Progenitor cell of endocrine pancreas (in vitro differentiated cells): ENCODE measurements at regions not wholly inside any gene's neighbourhood (a gene's known extent, or its start where the extent isn't known, plus 50 kb on each side); places are given as distances from the start of the nearest gene placed in this dataset.

Experiments used
- DNase-seq: peaks from one replicate; pipeline ENCODE4 v3.0.0; 2021; ENCODE audit warnings: low spot score; ENCODE audit not compliant: unreplicated experiment
- H3K27ac Mint-ChIP-seq: 2 replicates; pipeline ENCODE4 v1.8.0; 2021; ENCODE audit warnings: mild to moderate bottlenecking, moderate library complexity, mixed read lengths
- H3K27me3 Mint-ChIP-seq: 2 replicates; pipeline ENCODE4 v1.8.0; 2021; ENCODE audit warnings: mixed read lengths
- H3K36me3 Mint-ChIP-seq: 2 replicates; pipeline ENCODE4 v1.8.0; 2022; ENCODE audit warnings: mixed read lengths; ENCODE audit not compliant: insufficient read depth
- H3K4me1 Mint-ChIP-seq: 2 replicates; pipeline ENCODE4 v1.8.0; 2021; ENCODE audit warnings: low read depth, mixed read lengths
- H3K4me3 Mint-ChIP-seq: 2 replicates; pipeline ENCODE4 v1.8.0; 2021; ENCODE audit warnings: low read depth, mild to moderate bottlenecking, moderate library complexity, mixed read lengths
- H3K9me3 Mint-ChIP-seq: 2 replicates; pipeline ENCODE4 v1.8.0; 2021; ENCODE audit warnings: low read depth, mixed read lengths
- CTCF ChIP-seq: fragments of 200-600 bp; sonication (generic); IDR thresholded peaks from one replicate; pipeline ENCODE4 v1.5.0; 2021; ENCODE audit warnings: antibody characterized with exemption, mild to moderate bottlenecking; ENCODE audit not compliant: unreplicated experiment

GRCh38 chr3:176951144-176951543, 246.1 kb downstream of the TBL1XR1 start:
- H3K4me3 Mint-ChIP-seq, result no peak overlapping the region
- no peaks in the 10 kb centered on the region for H3K36me3 Mint-ChIP-seq
- no peak for TF ChIP-seq CTCF
- H3K4me1 Mint-ChIP-seq, result no peaks in the 10 kb centered on the region
- H3K9me3 Mint-ChIP-seq, result peaks cover under 1% of the 10 kb centered on the region
- H3K27ac Mint-ChIP-seq, result no peak overlapping the region
- H3K27me3 Mint-ChIP-seq, result no peaks in the 10 kb centered on the region
- DNase-seq, result no peak

- no peak for TF ChIP-seq CTCF
- DNase-seq, result no peak
- Mint-ChIP-seq H3K4me3 (no peak overlapping the region), H3K36me3 (no peaks in the 10 kb centered on the region), H3K27me3 (no peaks in the 10 kb centered on the region), H3K4me1 (no peaks in the 10 kb centered on the region), H3K27ac (no peak overlapping the region), H3K9me3 (peaks cover 4% of the 10 kb centered on the region)
These were observed 246.5 kb downstream of the TBL1XR1 start for GRCh38 chr3:176950743-176951142.

GRCh38 chr3:176948151-176948550, 249.1 kb downstream of the TBL1XR1 start:
- Mint-ChIP-seq H3K27me3 (no peaks in the 10 kb centered on the region), H3K4me3 (no peak overlapping the region), H3K36me3 (no peaks in the 10 kb centered on the region), H3K9me3 (peaks cover 4% of the 10 kb centered on the region), H3K27ac (no peak overlapping the region), H3K4me1 (no peaks in the 10 kb centered on the region)
- no peak for TF ChIP-seq CTCF
- DNase-seq, result no peak

- Mint-ChIP-seq H3K27ac (peak overlapping the region; percentile 6), H3K9me3 (peaks cover 4% of the 10 kb centered on the region)
These were observed 251.1 kb downstream of the TBL1XR1 start for GRCh38 chr3:176946202-176946601.

GRCh38 chr3:176942305-176942704, 255.0 kb downstream of the TBL1XR1 start:
- peaks cover 11% of the 10 kb centered on the region for H3K4me1 Mint-ChIP-seq
- no peak for DNase-seq
- H3K36me3 Mint-ChIP-seq, result no peaks in the 10 kb centered on the region
- H3K27ac Mint-ChIP-seq, result no peak overlapping the region
- no peak for TF ChIP-seq CTCF
- H3K27me3 Mint-ChIP-seq, result no peaks in the 10 kb centered on the region
- no peak overlapping the region for H3K4me3 Mint-ChIP-seq
- H3K9me3 Mint-ChIP-seq, result peaks cover 8% of the 10 kb centered on the region

More at GRCh38 chr3:176946202-176946601, 251.1 kb downstream of the TBL1XR1 start:
- Mint-ChIP-seq H3K27me3 (no peaks in the 10 kb centered on the region), H3K36me3 (no peaks in the 10 kb centered on the region), H3K4me1 (no peaks in the 10 kb centered on the region), H3K4me3 (no peak overlapping the region)
- no peak for TF ChIP-seq CTCF
- no peak for DNase-seq
